ENCODE measurements at regions not wholly inside any gene's neighbourhood (a gene's known extent, or its start where the extent isn't known, plus 50 kb on each side); places are given as distances from the start of the nearest gene placed in this dataset.

- no peaks in the 10 kb centered on the region for H3K9me3 ChIP-seq
- H3K36me3 ChIP-seq, result no peaks in the 10 kb centered on the region
- no peak for ATAC-seq (ENCODE audit: insufficient number of reproducible peaks, low FRiP score, low read depth)
- H3K4me3 ChIP-seq, result no peak overlapping the region
- H3K27ac ChIP-seq, result no peak overlapping the region
- TF ChIP-seq CTCF (IDR thresholded peaks at IDR 0.05), result no peak
- no peaks in the 10 kb centered on the region for H3K4me1 ChIP-seq (ENCODE audit: control insufficient read depth in 1 of 2, low read depth in 2 of 2)
- no peaks in the 10 kb centered on the region for H3K27me3 ChIP-seq (replicated peaks; ENCODE audit: insufficient read depth)
- DNase-seq (ENCODE audit: low spot score), result no peak
Observed at GRCh38 chr13:91200486-91200885, 147.0 kb upstream of the MIR17HG start.

DNA sequence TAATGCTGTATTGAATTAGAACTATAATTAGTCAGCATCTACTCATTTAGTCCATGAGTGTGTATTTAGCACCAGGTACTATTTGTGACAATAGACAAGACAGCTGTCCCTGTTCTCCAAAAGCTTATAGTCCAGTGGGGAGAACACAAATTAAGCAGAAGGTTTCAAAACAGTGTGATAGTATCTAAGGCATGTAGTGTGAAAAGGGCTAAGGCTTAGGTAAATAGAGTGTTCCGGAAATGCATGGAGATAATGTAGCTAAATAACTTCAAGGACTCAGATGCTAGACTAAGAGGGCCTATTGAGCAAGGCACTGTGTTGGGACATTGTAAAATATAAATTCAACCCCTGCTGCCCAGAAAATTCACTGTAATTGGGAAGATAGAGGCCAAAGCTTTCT lies 144.1 kb upstream of the MIR17HG start:
- no peaks in the 10 kb centered on the region for H3K36me3 ChIP-seq
- no peaks in the 10 kb centered on the region for H3K27me3 ChIP-seq (replicated peaks; ENCODE audit: insufficient read depth)
- H3K27ac ChIP-seq, result no peak overlapping the region
- H3K9me3 ChIP-seq, result no peaks in the 10 kb centered on the region
- no peak for DNase-seq (ENCODE audit: low spot score)
- no peak for TF ChIP-seq CTCF (IDR thresholded peaks at IDR 0.05)
- H3K4me3 ChIP-seq, result no peak overlapping the region
- no peaks in the 10 kb centered on the region for H3K4me1 ChIP-seq (ENCODE audit: control insufficient read depth in 1 of 2, low read depth in 2 of 2)
- no peak for ATAC-seq (ENCODE audit: insufficient number of reproducible peaks, low FRiP score, low read depth)

DNA sequence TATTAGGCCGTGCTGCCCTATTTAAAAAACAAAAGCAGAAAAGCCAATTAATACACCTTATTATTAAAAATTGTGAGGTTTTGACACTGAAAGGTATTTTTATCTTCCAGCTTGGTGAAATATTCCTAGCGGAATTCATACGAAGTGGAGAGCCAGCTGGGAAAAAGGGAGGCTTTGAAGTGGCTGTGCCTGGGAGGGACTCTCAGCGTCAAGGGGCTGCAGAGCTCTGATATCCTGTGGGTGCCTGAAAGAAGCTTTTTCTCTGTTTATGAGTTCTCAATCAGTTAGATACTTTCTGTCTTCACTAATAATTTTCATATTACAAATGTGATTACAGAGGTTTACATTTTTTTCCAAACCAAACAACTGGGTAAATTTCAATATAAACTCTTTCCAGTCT lies 140.2 kb upstream of the MIR17HG start:
- Histone ChIP-seq H3K27ac (no peak overlapping the region), H3K27me3 (replicated peaks; ENCODE audit: insufficient read depth) (no peaks in the 10 kb centered on the region), H3K4me3 (no peak overlapping the region), H3K36me3 (no peaks in the 10 kb centered on the region), H3K4me1 (ENCODE audit: control insufficient read depth in 1 of 2, low read depth in 2 of 2) (no peaks in the 10 kb centered on the region), H3K9me3 (no peaks in the 10 kb centered on the region)
- ATAC-seq (ENCODE audit: insufficient number of reproducible peaks, low FRiP score, low read depth) (no peak), DNase-seq (ENCODE audit: low spot score) (no peak)
- TF ChIP-seq CTCF (IDR thresholded peaks at IDR 0.05), result no peak

DNA sequence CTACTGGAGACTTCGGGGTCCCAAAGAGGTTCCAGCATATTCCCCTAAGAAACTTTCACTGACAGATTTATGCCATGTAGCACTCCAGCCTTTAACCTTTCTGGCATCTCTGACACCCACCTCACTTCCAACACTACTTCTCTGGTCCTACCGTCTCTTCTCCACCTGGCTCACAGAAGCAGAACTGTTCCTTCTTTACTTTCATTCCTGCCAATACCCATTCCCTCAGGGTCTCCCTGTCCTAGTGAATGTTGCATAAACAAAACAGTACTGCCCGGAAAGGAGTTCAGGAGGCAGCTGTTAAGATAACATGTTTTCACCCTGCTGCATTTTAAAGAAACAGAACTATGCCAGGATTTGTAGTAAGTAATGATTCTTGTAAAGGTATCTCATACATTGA lies 136.0 kb upstream of the MIR17HG start:
- no peak for TF ChIP-seq CTCF (IDR thresholded peaks at IDR 0.05)
- ATAC-seq (ENCODE audit: insufficient number of reproducible peaks, low FRiP score, low read depth) (no peak), DNase-seq (ENCODE audit: low spot score) (no peak)
- H3K4me1 ChIP-seq (ENCODE audit: control insufficient read depth in 1 of 2, low read depth in 2 of 2), result no peaks in the 10 kb centered on the region
- no peak overlapping the region for H3K27ac ChIP-seq
- H3K27me3 ChIP-seq (replicated peaks; ENCODE audit: insufficient read depth), result no peaks in the 10 kb centered on the region
- no peaks in the 10 kb centered on the region for H3K36me3 ChIP-seq
- H3K4me3 ChIP-seq, result no peak overlapping the region
- no peaks in the 10 kb centered on the region for H3K9me3 ChIP-seq

GRCh38 chr13:91212231-91212630 lies 135.3 kb upstream of the MIR17HG start:
- no peaks in the 10 kb centered on the region for H3K27me3 ChIP-seq (replicated peaks; ENCODE audit: insufficient read depth)
- H3K4me3 ChIP-seq, result no peak overlapping the region
- no peaks in the 10 kb centered on the region for H3K9me3 ChIP-seq
- ATAC-seq (ENCODE audit: insufficient number of reproducible peaks, low FRiP score, low read depth), result no peak
- no peak for TF ChIP-seq CTCF (IDR thresholded peaks at IDR 0.05)
- no peak for DNase-seq (ENCODE audit: low spot score)
- no peaks in the 10 kb centered on the region for H3K4me1 ChIP-seq (ENCODE audit: control insufficient read depth in 1 of 2, low read depth in 2 of 2)
- H3K27ac ChIP-seq, result no peak overlapping the region
- no peaks in the 10 kb centered on the region for H3K36me3 ChIP-seq

Measured in thoracic aorta (tissue), 2 donors.